K562 (cell line): ENCODE measurements at regions not wholly inside any gene's neighbourhood (a gene's known extent, or its start where the extent isn't known, plus 50 kb on each side); places are given as distances from the start of the nearest gene placed in this dataset.

Source experiments
- BDP1 ChIP-seq: IDR thresholded peaks from 3 replicates; pipeline ENCODE4 v1.6.1; 2011; ENCODE audit not compliant: insufficient read length, insufficient read depth
- CBFA2T3 ChIP-seq: fragments of 450-650 bp; IDR thresholded peaks from 2 replicates; pipeline ENCODE4 v1.6.1; 2017
- CCNT2 ChIP-seq: IDR thresholded peaks from 2 replicates; pipeline ENCODE4 v1.6.1; 2011; ENCODE audit warnings: borderline replicate concordance, low read depth, mild to moderate bottlenecking, moderate library complexity, mixed read lengths, low read length; ENCODE audit not compliant: insufficient read length; ENCODE audit errors: extremely low read depth
- COPS2 ChIP-seq: fragments of 450-650 bp; conservative IDR thresholded peaks from 2 replicates; pipeline ENCODE4 v1.6.1; 2016; ENCODE audit warnings: mild to moderate bottlenecking, moderate library complexity
- DPF2 ChIP-seq: fragments of 450-650 bp; IDR thresholded peaks from 2 replicates; pipeline ENCODE4 v1.6.1; 2016
- ELF4 ChIP-seq: fragments of 450-650 bp; formaldehyde crosslinking; IDR thresholded peaks from 2 replicates; pipeline ENCODE4 v1.4.0; 2022; ENCODE audit warnings: missing genetic modification characterization
- EZH2 ChIP-seq: IDR thresholded peaks from 2 replicates; pipeline ENCODE4 v1.6.1; 2012; ENCODE audit warnings: low read depth, mild to moderate bottlenecking, inconsistent platforms, low read length, borderline replicate concordance
- GTF2F1 ChIP-seq: IDR thresholded peaks from 2 replicates; pipeline ENCODE4 v1.6.1; 2011; ENCODE audit warnings: low read depth, low read length, improper control_type of control experiment
- HDAC1 ChIP-seq, 2 experiments: fragments of 450-650 bp; IDR thresholded peaks; 2 replicates each; pipeline ENCODE4 v1.6.1; 2016 to 2017; ENCODE audit warnings: inconsistent platforms in 1 of 2, mild to moderate bottlenecking in 1 of 2, moderate library complexity in 1 of 2
- HNRNPL ChIP-seq: fragments of 200-400 bp; formaldehyde crosslinking; IDR thresholded peaks from 2 replicates; pipeline ENCODE4 v1.6.1; 2017; ENCODE audit warnings: low read depth, mild to moderate bottlenecking, low read length
- HSF4 ChIP-seq: fragments of 250-450 bp; sonication (Bioruptor Pico); IDR thresholded peaks from 2 replicates; pipeline ENCODE4 v2.1.2; 2022; ENCODE audit warnings: mild to moderate bottlenecking, moderate library complexity, borderline replicate concordance
- LEF1 ChIP-seq: fragments of 450-650 bp; IDR thresholded peaks from 2 replicates; pipeline ENCODE4 v1.6.1; 2016; ENCODE audit warnings: mild to moderate bottlenecking
- NCOA6 ChIP-seq: fragments of 450-650 bp; IDR thresholded peaks from 2 replicates; pipeline ENCODE4 v1.6.1; 2017; ENCODE audit warnings: mild to moderate bottlenecking
- NCOR1 ChIP-seq: fragments of 450-650 bp; IDR thresholded peaks from 2 replicates; pipeline ENCODE4 v1.6.1; 2016; ENCODE audit warnings: mild to moderate bottlenecking, moderate library complexity
- NR2F6 ChIP-seq: fragments of 450-650 bp; formaldehyde crosslinking; IDR thresholded peaks from 2 replicates; pipeline ENCODE4 v1.4.0; 2020; ENCODE audit warnings: mild to moderate bottlenecking
- PCBP1 ChIP-seq: fragments of 200-400 bp; formaldehyde crosslinking; IDR thresholded peaks from 2 replicates; pipeline ENCODE4 v1.6.1; 2018; ENCODE audit warnings: mild to moderate bottlenecking, low read depth, low read length; ENCODE audit not compliant: poor library complexity, severe bottlenecking
- SIRT6 ChIP-seq: IDR thresholded peaks from one replicate; pipeline ENCODE4 v1.6.1; 2012; ENCODE audit warnings: low read depth, mild to moderate bottlenecking, control low read depth, inconsistent platforms, low read length, moderate library complexity
- SMARCA4 ChIP-seq: fragments of 450-650 bp; IDR thresholded peaks from 2 replicates; pipeline ENCODE4 v1.6.1; 2016
- TAF9B ChIP-seq: fragments of 450-650 bp; IDR thresholded peaks from 2 replicates; pipeline ENCODE4 v1.6.1; 2018; ENCODE audit warnings: mild to moderate bottlenecking; ENCODE audit not compliant: partially characterized antibody
- TRIM24 ChIP-seq, 2 experiments: fragments of 450-650 bp; IDR thresholded peaks; 2 replicates each; pipeline ENCODE4 v1.6.1; 2016
- ZNF12 ChIP-seq: sonication (generic); formaldehyde crosslinking; IDR thresholded peaks from 2 replicates; pipeline ENCODE4 v1.4.0; 2020; ENCODE audit warnings: mild to moderate bottlenecking, missing genetic modification reagents
- ZNF224 ChIP-seq: sonication (generic); formaldehyde crosslinking; IDR thresholded peaks from 2 replicates; pipeline ENCODE4 v1.8.0; 2022; ENCODE audit warnings: mild to moderate bottlenecking, missing genetic modification reagents
- ZNF584 ChIP-seq: fragments of 200-800 bp; sonication (Bioruptor generic); IDR thresholded peaks from 2 replicates; pipeline ENCODE4 v1.6.1; 2016; ENCODE audit warnings: low read depth, mild to moderate bottlenecking, missing genetic modification characterization, missing compliant biosample characterization
- ZNF589 ChIP-seq: fragments of 200-800 bp; sonication (Bioruptor generic); IDR thresholded peaks from 2 replicates; pipeline ENCODE4 v1.6.1; 2016; ENCODE audit warnings: low read depth, missing genetic modification characterization, missing compliant biosample characterization
- ZNF707 ChIP-seq: fragments of 250-450 bp; sonication (Bioruptor Pico); conservative IDR thresholded peaks from 2 replicates; pipeline ENCODE4 v1.8.0; 2022; ENCODE audit warnings: inconsistent platforms, mild to moderate bottlenecking, moderate library complexity
- TF ChIP-seq, protein P1 (sequence below), 2 experiments: fragments of 450-650 bp in 1 of 2; IDR thresholded peaks; 2 replicates each; pipeline ENCODE4 v1.6.1; 2011 to 2017; ENCODE audit warnings: low read depth in 2 of 2, antibody characterized with exemption in 1 of 2, borderline replicate concordance in 1 of 2, low read length in 1 of 2, mild to moderate bottlenecking in 1 of 2, mixed read lengths in 1 of 2; ENCODE audit not compliant: control insufficient read depth in 1 of 2
- TF ChIP-seq, protein P2 (sequence below): IDR thresholded peaks from 2 replicates; pipeline ENCODE4 v1.6.1; 2011; ENCODE audit not compliant: insufficient read length; ENCODE audit errors: extremely low read depth
- TF ChIP-seq, protein P3 (sequence below): sonication (generic); formaldehyde crosslinking; IDR thresholded peaks from 2 replicates; pipeline ENCODE4 v1.9.0; 2022; ENCODE audit warnings: mild to moderate bottlenecking, missing genetic modification reagents

DNA sequence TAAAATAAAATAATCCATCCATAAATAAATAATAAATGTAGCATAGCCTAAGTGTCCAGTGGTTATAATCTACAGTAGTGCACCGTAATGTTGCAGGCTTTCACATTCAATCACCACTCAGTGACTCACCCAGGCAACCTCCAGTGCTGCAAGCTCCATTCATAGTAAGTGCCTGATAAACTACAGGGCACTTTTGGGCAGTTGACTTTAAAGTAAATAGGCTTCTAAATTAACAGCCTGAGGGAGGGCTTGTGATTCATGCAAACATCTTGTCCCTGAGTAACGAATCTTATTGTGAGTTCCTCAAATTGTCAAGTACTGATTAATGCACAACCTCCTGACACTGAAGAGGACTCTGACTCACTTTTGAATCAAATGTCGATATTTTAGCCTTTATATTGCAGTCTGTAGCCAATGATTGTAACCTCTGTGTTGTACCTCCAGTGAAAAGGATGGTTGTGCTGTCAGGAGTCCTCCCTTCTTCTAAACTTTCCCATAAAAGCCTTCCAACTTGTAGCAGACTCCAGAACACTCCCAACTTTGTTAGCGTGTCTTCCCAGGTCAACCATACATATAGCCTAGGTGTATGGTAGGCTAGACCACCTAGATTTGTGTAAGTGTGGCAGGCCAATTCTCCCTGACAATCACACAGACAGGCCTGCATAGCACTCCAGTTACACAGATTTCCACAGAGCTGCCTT is 55.0 kb upstream of the BICD1 start (continued):
- TF ChIP-seq, protein P1, sequence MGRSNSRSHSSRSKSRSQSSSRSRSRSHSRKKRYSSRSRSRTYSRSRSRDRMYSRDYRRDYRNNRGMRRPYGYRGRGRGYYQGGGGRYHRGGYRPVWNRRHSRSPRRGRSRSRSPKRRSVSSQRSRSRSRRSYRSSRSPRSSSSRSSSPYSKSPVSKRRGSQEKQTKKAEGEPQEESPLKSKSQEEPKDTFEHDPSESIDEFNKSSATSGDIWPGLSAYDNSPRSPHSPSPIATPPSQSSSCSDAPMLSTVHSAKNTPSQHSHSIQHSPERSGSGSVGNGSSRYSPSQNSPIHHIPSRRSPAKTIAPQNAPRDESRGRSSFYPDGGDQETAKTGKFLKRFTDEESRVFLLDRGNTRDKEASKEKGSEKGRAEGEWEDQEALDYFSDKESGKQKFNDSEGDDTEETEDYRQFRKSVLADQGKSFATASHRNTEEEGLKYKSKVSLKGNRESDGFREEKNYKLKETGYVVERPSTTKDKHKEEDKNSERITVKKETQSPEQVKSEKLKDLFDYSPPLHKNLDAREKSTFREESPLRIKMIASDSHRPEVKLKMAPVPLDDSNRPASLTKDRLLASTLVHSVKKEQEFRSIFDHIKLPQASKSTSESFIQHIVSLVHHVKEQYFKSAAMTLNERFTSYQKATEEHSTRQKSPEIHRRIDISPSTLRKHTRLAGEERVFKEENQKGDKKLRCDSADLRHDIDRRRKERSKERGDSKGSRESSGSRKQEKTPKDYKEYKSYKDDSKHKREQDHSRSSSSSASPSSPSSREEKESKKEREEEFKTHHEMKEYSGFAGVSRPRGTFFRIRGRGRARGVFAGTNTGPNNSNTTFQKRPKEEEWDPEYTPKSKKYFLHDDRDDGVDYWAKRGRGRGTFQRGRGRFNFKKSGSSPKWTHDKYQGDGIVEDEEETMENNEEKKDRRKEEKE (IDR thresholded peaks at IDR 0.05; ENCODE audit: borderline replicate concordance in 1 of 2, control insufficient read depth in 1 of 2, low read depth in 2 of 2, low read length in 1 of 2), result no peak
- TF ChIP-seq TRIM24 (IDR thresholded peaks at IDR 0.05) (peak in 1 of 2 experiments; percentile 29; a peak in 2 of 4 replicates), HSF4 (no peak), DPF2 (peak; percentile 59), CBFA2T3 (peak; percentile 72), COPS2 (no peak), GTF2F1 (no peak), NR2F6 (CRISPR knock-in tag) (no peak), ZNF584 (CRISPR knock-in tag) (no peak), BDP1 (no peak), ZNF707 (no peak), PCBP1 (no peak), NCOR1 (0 out of 2 replicates have a peak, but pooled peaks have one; percentile 9), EZH2 (no peak), SMARCA4 (peak; percentile 61; the same call in 1 of the 2 replicates), CCNT2 (no peak), HDAC1 (IDR thresholded peaks at IDR 0.05) (0 out of 4 replicates have a peak, but pooled peaks of 1 of the 2 experiments have one; percentile 23), LEF1 (no peak), ELF4 (CRISPR knock-in tag) (no peak), ZNF589 (CRISPR knock-in tag) (no peak), NCOA6 (no peak), HNRNPL (no peak), SIRT6 (no peak), TAF9B (no peak), ZNF224 (CRISPR knock-in tag) (no peak), ZNF12 (CRISPR knock-in tag) (no peak)
- TF ChIP-seq, protein P2, sequence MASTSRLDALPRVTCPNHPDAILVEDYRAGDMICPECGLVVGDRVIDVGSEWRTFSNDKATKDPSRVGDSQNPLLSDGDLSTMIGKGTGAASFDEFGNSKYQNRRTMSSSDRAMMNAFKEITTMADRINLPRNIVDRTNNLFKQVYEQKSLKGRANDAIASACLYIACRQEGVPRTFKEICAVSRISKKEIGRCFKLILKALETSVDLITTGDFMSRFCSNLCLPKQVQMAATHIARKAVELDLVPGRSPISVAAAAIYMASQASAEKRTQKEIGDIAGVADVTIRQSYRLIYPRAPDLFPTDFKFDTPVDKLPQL, result no peak
- TF ChIP-seq, protein P3, sequence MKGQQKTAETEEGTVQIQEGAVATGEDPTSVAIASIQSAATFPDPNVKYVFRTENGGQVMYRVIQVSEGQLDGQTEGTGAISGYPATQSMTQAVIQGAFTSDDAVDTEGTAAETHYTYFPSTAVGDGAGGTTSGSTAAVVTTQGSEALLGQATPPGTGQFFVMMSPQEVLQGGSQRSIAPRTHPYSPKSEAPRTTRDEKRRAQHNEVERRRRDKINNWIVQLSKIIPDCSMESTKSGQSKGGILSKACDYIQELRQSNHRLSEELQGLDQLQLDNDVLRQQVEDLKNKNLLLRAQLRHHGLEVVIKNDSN (CRISPR knock-in tag), result no peak
